SK-N-SH treated with all-trans-retinoic acid at 6 μM for 48 hours (cell line): ENCODE measurements at regions not wholly inside any gene's neighbourhood (a gene's known extent, or its start where the extent isn't known, plus 50 kb on each side); places are given as distances from the start of the nearest gene placed in this dataset.

ENCODE experiments used
- ATAC-seq: fragments of 200-7000 bp; cut with Tn5 transposase; 3 replicates; pipeline ENCODE4 v1.9.1; 2020; ENCODE audit warnings: mild to moderate bottlenecking, moderate library complexity
- BACH2 ChIP-seq: fragments of 250-450 bp; sonication (Bioruptor Pico); IDR thresholded peaks from 2 replicates; pipeline ENCODE4 v1.9.0; 2021; ENCODE audit warnings: mild to moderate bottlenecking, borderline replicate concordance
- CREB5 ChIP-seq: fragments of 250-450 bp; sonication (Bioruptor Pico); IDR thresholded peaks from 2 replicates; pipeline ENCODE4 v1.5.1; 2020; ENCODE audit warnings: low read depth, mild to moderate bottlenecking, moderate library complexity
- CSDC2 ChIP-seq: fragments of 250-450 bp; sonication (Bioruptor Pico); IDR thresholded peaks from 2 replicates; pipeline ENCODE4 v1.5.0; 2020; ENCODE audit warnings: mild to moderate bottlenecking, moderate library complexity
- ESRRG ChIP-seq: fragments of 250-450 bp; sonication (Bioruptor Pico); IDR thresholded peaks from 2 replicates; pipeline ENCODE4 v1.6.1; 2021; ENCODE audit warnings: mild to moderate bottlenecking
- GLIS3 ChIP-seq: fragments of 250-450 bp; sonication (Bioruptor Pico); IDR thresholded peaks from 2 replicates; pipeline ENCODE4 v1.5.0; 2020; ENCODE audit warnings: mild to moderate bottlenecking, moderate library complexity
- ISL1 ChIP-seq: fragments of 250-450 bp; sonication (Bioruptor Pico); IDR thresholded peaks from 2 replicates; pipeline ENCODE4 v2.1.2; 2022; ENCODE audit warnings: mild to moderate bottlenecking, moderate library complexity
- OSR1 ChIP-seq: fragments of 250-450 bp; sonication (Bioruptor Pico); IDR thresholded peaks from 2 replicates; pipeline ENCODE4 v1.8.0; 2022; ENCODE audit warnings: moderate library complexity, mild to moderate bottlenecking, inconsistent platforms
- PPARA ChIP-seq: fragments of 250-450 bp; sonication (Bioruptor Pico); IDR thresholded peaks from 2 replicates; pipeline ENCODE4 v1.5.0; 2020; ENCODE audit warnings: mild to moderate bottlenecking, borderline replicate concordance
- RARB ChIP-seq: fragments of 250-450 bp; sonication (Bioruptor Pico); IDR thresholded peaks from 2 replicates; pipeline ENCODE4 v1.8.0; 2021; ENCODE audit warnings: mild to moderate bottlenecking, moderate library complexity
- SNAI2 ChIP-seq: fragments of 250-450 bp; sonication (Bioruptor Pico); IDR thresholded peaks from 2 replicates; pipeline ENCODE4 v1.5.0; 2020; ENCODE audit warnings: mild to moderate bottlenecking, moderate library complexity
- TCF4 ChIP-seq: fragments of 250-450 bp; sonication (Bioruptor Pico); IDR thresholded peaks from 2 replicates; pipeline ENCODE4 v1.8.0; 2021; ENCODE audit warnings: mild to moderate bottlenecking, moderate library complexity, borderline replicate concordance
- TOX ChIP-seq: fragments of 250-450 bp; sonication (Bioruptor Pico); IDR thresholded peaks from 2 replicates; pipeline ENCODE4 v1.8.0; 2021; ENCODE audit warnings: mild to moderate bottlenecking, moderate library complexity, borderline replicate concordance
- TSHZ2 ChIP-seq: fragments of 250-450 bp; sonication (Bioruptor Pico); IDR thresholded peaks from 2 replicates; pipeline ENCODE4 v1.5.0; 2020; ENCODE audit warnings: mild to moderate bottlenecking, moderate library complexity
- ZC3H10 ChIP-seq: fragments of 250-450 bp; sonication (Bioruptor Pico); IDR thresholded peaks from 2 replicates; pipeline ENCODE4 v1.5.1; 2021; ENCODE audit warnings: mild to moderate bottlenecking, moderate library complexity
- ZFP3 ChIP-seq: fragments of 250-450 bp; sonication (Bioruptor Pico); IDR thresholded peaks from 2 replicates; pipeline ENCODE4 v1.5.0; 2020; ENCODE audit warnings: mild to moderate bottlenecking, moderate library complexity
- ZFP30 ChIP-seq: fragments of 450-650 bp; formaldehyde crosslinking; IDR thresholded peaks from 2 replicates; pipeline ENCODE4 v1.5.0; 2022; ENCODE audit warnings: mild to moderate bottlenecking, moderate library complexity
- ZNF565 ChIP-seq: fragments of 450-650 bp; formaldehyde crosslinking; conservative IDR thresholded peaks from 2 replicates; pipeline ENCODE4 v1.5.0; 2020; ENCODE audit warnings: low read depth, mild to moderate bottlenecking, moderate library complexity
- ZNF8 ChIP-seq: fragments of 450-650 bp; formaldehyde crosslinking; IDR thresholded peaks from 2 replicates; pipeline ENCODE4 v1.5.0; 2020; ENCODE audit warnings: mild to moderate bottlenecking, moderate library complexity
- TF ChIP-seq, protein P1 (sequence below): fragments of 250-450 bp; sonication (Bioruptor Pico); IDR thresholded peaks from 2 replicates; pipeline ENCODE4 v1.8.0; 2021; ENCODE audit warnings: low read depth, mild to moderate bottlenecking, moderate library complexity, borderline replicate concordance
- TF ChIP-seq, protein P2 (sequence below): fragments of 250-450 bp; sonication (Bioruptor Pico); IDR thresholded peaks from 2 replicates; pipeline ENCODE4 v1.5.1; 2021; ENCODE audit warnings: mild to moderate bottlenecking, moderate library complexity

GRCh38 chr6:154595538-154595937 is 85.1 kb upstream of the CNKSR3 start:
- TF ChIP-seq ESRRG (no peak), CSDC2 (no peak), PPARA (CRISPR knock-in tag) (no peak), CREB5 (CRISPR knock-in tag) (peak; percentile 90), ZNF8 (CRISPR knock-in tag) (no peak; the same call in 1 of the 2 replicates), TOX (CRISPR knock-in tag) (no peak), ISL1 (peak; percentile 91), ZFP3 (CRISPR knock-in tag) (0 out of 2 replicates have a peak, but pooled peaks have one; percentile 33), TSHZ2 (no peak), ZNF565 (CRISPR knock-in tag) (no peak), BACH2 (CRISPR knock-in tag) (no peak), SNAI2 (0 out of 2 replicates have a peak, but pooled peaks have one; percentile 49), ZC3H10 (CRISPR knock-in tag) (0 out of 2 replicates have a peak, but pooled peaks have one; percentile 32), GLIS3 (CRISPR knock-in tag) (no peak), RARB (CRISPR knock-in tag) (no peak), ZFP30 (CRISPR knock-in tag) (no peak)
- TF ChIP-seq, protein P1, sequence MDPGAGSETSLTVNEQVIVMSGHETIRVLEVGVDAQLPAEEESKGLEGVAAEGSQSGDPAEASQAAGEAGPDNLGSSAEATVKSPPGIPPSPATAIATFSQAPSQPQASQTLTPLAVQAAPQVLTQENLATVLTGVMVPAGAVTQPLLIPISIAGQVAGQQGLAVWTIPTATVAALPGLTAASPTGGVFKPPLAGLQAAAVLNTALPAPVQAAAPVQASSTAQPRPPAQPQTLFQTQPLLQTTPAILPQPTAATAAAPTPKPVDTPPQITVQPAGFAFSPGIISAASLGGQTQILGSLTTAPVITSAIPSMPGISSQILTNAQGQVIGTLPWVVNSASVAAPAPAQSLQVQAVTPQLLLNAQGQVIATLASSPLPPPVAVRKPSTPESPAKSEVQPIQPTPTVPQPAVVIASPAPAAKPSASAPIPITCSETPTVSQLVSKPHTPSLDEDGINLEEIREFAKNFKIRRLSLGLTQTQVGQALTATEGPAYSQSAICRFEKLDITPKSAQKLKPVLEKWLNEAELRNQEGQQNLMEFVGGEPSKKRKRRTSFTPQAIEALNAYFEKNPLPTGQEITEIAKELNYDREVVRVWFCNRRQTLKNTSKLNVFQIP: peak; percentile 48; the same call in 1 of the 2 replicates
- TF ChIP-seq, protein P2, sequence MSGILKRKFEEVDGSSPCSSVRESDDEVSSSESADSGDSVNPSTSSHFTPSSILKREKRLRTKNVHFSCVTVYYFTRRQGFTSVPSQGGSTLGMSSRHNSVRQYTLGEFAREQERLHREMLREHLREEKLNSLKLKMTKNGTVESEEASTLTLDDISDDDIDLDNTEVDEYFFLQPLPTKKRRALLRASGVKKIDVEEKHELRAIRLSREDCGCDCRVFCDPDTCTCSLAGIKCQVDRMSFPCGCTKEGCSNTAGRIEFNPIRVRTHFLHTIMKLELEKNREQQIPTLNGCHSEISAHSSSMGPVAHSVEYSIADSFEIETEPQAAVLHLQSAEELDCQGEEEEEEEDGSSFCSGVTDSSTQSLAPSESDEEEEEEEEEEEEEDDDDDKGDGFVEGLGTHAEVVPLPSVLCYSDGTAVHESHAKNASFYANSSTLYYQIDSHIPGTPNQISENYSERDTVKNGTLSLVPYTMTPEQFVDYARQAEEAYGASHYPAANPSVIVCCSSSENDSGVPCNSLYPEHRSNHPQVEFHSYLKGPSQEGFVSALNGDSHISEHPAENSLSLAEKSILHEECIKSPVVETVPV (CRISPR knock-in tag): no peak
- peak; percentile 46 for ATAC-seq

GRCh38 chr6:154596009-154596408 is 85.5 kb upstream of the CNKSR3 start:
- TF ChIP-seq OSR1 (CRISPR knock-in tag) (no peak), BACH2 (CRISPR knock-in tag) (no peak), TCF4 (CRISPR knock-in tag) (no peak), ZFP30 (CRISPR knock-in tag) (no peak), RARB (CRISPR knock-in tag) (no peak), ZFP3 (CRISPR knock-in tag) (no peak), CSDC2 (no peak), ZNF565 (CRISPR knock-in tag) (no peak), SNAI2 (no peak), PPARA (CRISPR knock-in tag) (no peak), CREB5 (CRISPR knock-in tag) (no peak), ZNF8 (CRISPR knock-in tag) (no peak), TSHZ2 (no peak), ZC3H10 (CRISPR knock-in tag) (no peak)
- TF ChIP-seq, protein P1: no peak
- ATAC-seq: no peak
